ENCODE measurements at regions not wholly inside any gene's neighbourhood (a gene's known extent, or its start where the extent isn't known, plus 50 kb on each side); places are given as distances from the start of the nearest gene placed in this dataset.

DNA sequence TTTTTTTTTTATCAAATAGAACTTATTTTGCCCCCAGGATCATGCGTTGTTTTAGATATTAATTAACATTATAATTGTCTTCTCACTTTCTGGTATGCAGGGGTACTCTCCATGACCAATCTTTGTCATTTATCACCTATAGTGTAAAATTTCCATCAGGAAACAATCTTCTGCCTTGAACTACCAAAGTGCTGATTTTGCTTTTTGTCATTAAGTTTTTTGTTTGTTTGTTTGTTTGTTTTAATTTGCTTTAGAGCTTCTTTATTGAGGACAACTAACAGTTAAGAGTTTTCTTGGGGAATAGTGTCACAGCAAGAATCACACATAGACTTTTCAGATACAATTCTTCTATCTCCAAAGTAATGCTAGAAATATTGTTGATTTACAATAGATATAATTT, 171.2 kb upstream of the PRPS1L1 start (continued):
- TF ChIP-seq ZNF462 (CRISPR knock-in tag; IDR thresholded peaks at IDR 0.05), result no peak
- TF ChIP-seq ETS1 (IDR thresholded peaks at IDR 0.05), result no peak
- no peak for TF ChIP-seq CREB1 (CRISPR knock-in tag; IDR thresholded peaks at IDR 0.05; ENCODE audit: low read depth)
- TF ChIP-seq REST (IDR thresholded peaks at IDR 0.05; ENCODE audit: unreplicated experiment), result no peak
- no peak for TF ChIP-seq POLR2AphosphoS5 (IDR thresholded peaks at IDR 0.05; ENCODE audit: low read depth)
- no peak for TF ChIP-seq STAT1 (IDR thresholded peaks at IDR 0.05; ENCODE audit: unreplicated experiment)

Data from GM23338 (cell line).